Liver (tissue), 8 donors: ENCODE measurements at regions not wholly inside any gene's neighbourhood (a gene's known extent, or its start where the extent isn't known, plus 50 kb on each side); places are given as distances from the start of the nearest gene placed in this dataset.

Source experiments
- DNase-seq: peaks from one replicate; pipeline ENCODE4 v3.0.0-alpha.2; 2017; ENCODE audit warnings: low spot score
- H3K27ac ChIP-seq, 2 donors: one replicate each; pipeline ENCODE4 v1.7.0; 2013; ENCODE audit warnings: inconsistent platforms in 2 of 2, low read length in 2 of 2, control low read depth in 1 of 2, low read depth in 1 of 2, mild to moderate bottlenecking in 1 of 2
- H3K27me3 ChIP-seq, 4 donors: one replicate each; pipeline versions ENCODE4 v1.6.1 to v1.7.0; 2013; ENCODE audit warnings: low read length in 3 of 4, inconsistent platforms in 1 of 4, mild to moderate bottlenecking in 1 of 4, moderate library complexity in 1 of 4; ENCODE audit not compliant: control insufficient read depth in 4 of 4, insufficient read depth in 4 of 4
- H3K36me3 ChIP-seq, 4 donors: one replicate each; pipeline versions ENCODE4 v1.6.1 to v1.7.0; 2013; ENCODE audit warnings: low read length in 3 of 4, mild to moderate bottlenecking in 3 of 4, low read depth in 1 of 4, moderate library complexity in 1 of 4; ENCODE audit not compliant: control insufficient read depth in 4 of 4, insufficient read depth in 3 of 4
- H3K4me1 ChIP-seq, 4 donors: one replicate each; pipeline versions ENCODE4 v1.6.1 to v1.7.0; 2013; ENCODE audit warnings: low read length in 3 of 4, mild to moderate bottlenecking in 3 of 4, moderate library complexity in 1 of 4; ENCODE audit not compliant: control insufficient read depth in 4 of 4, insufficient read depth in 4 of 4
- H3K4me3 ChIP-seq, 3 donors: one replicate each; pipeline versions ENCODE4 v1.6.1 to v1.7.0; 2013; ENCODE audit warnings: low read length in 3 of 3, control low read depth in 1 of 3, low read depth in 1 of 3, mild to moderate bottlenecking in 1 of 3
- H3K9ac ChIP-seq, 2 donors: one replicate each; pipeline ENCODE4 v1.7.0; 2013; ENCODE audit warnings: low read length in 2 of 2, mild to moderate bottlenecking in 2 of 2, moderate library complexity in 2 of 2, control low read depth in 1 of 2, low read depth in 1 of 2
- H3K9me3 ChIP-seq, 4 donors: one replicate each; pipeline versions ENCODE4 v1.6.1 to v1.7.0; 2013; ENCODE audit warnings: low read length in 3 of 4; ENCODE audit not compliant: control insufficient read depth in 4 of 4
- CTCF ChIP-seq: fragments of 150-350 bp; IDR thresholded peaks from 2 replicates; pipeline ENCODE4 v1.5.1; 2017; ENCODE audit warnings: improper control_type of control experiment, low read depth, low read length; ENCODE audit not compliant: missing input control
- EGR1 ChIP-seq, 2 donors: IDR thresholded peaks; 2 replicates each; pipeline ENCODE4 v1.6.1; 2016 to 2018; ENCODE audit warnings: antibody characterized with exemption in 2 of 2, low read depth in 2 of 2
- GABPA ChIP-seq, 2 donors: IDR thresholded peaks in 1 of 2; conservative IDR thresholded peaks in 1 of 2; 2 replicates each; pipeline ENCODE4 v1.6.1; 2016; ENCODE audit warnings: antibody characterized with exemption in 2 of 2, mild to moderate bottlenecking in 1 of 2, moderate library complexity in 1 of 2
- HNF4A ChIP-seq, 2 donors: conservative IDR thresholded peaks; 2 replicates each; pipeline ENCODE4 v1.6.1; 2016; ENCODE audit warnings: antibody characterized with exemption in 2 of 2, mild to moderate bottlenecking in 2 of 2
- HNF4G ChIP-seq: IDR thresholded peaks from 2 replicates; pipeline ENCODE4 v1.6.1; 2016; ENCODE audit warnings: antibody characterized with exemption
- NR2F2 ChIP-seq: IDR thresholded peaks from 2 replicates; pipeline ENCODE4 v1.6.1; 2016; ENCODE audit warnings: antibody characterized with exemption
- RAD21 ChIP-seq, 2 donors: IDR thresholded peaks; 2 replicates each; pipeline ENCODE4 v1.6.1; 2016; ENCODE audit warnings: antibody characterized with exemption in 2 of 2, mild to moderate bottlenecking in 2 of 2
- RXRA ChIP-seq, 2 donors: IDR thresholded peaks; 2 replicates each; pipeline ENCODE4 v1.6.1; 2017 to 2018; ENCODE audit warnings: antibody characterized with exemption in 2 of 2, mild to moderate bottlenecking in 1 of 2
- SP1 ChIP-seq: IDR thresholded peaks from 2 replicates; pipeline ENCODE4 v1.6.1; 2018; ENCODE audit warnings: antibody characterized with exemption, mild to moderate bottlenecking
- TAF1 ChIP-seq: conservative IDR thresholded peaks from 2 replicates; pipeline ENCODE4 v1.6.1; 2016; ENCODE audit warnings: antibody characterized with exemption, mild to moderate bottlenecking
- YY1 ChIP-seq: IDR thresholded peaks from 2 replicates; pipeline ENCODE4 v1.6.1; 2016; ENCODE audit warnings: antibody characterized with exemption, mild to moderate bottlenecking
- ZBTB33 ChIP-seq: IDR thresholded peaks from 2 replicates; pipeline ENCODE4 v1.6.1; 2016; ENCODE audit warnings: antibody characterized with exemption
- WGBS: extraction: QIAGEN DNeasy Blood & Tissue Kit; methylation state at CpG from one replicate; pipeline ENCODE4 v1.1.7; 2013; 5-methylcytosine and 5-hydroxymethylcytosine counted together
- TF ChIP-seq, protein P1 (sequence below): IDR thresholded peaks from 2 replicates; pipeline ENCODE4 v1.6.1; 2016; ENCODE audit warnings: antibody characterized with exemption
- TF ChIP-seq, protein P2 (sequence below): IDR thresholded peaks from 2 replicates; pipeline ENCODE4 v1.6.1; 2016; ENCODE audit warnings: antibody characterized with exemption
- donor health status: healthy.
- donor health status: healthy.
- donor health status: healthy.
- donor health status: healthy.
- donor health status: healthy.

- WGBS: 43% methylated on average over 4 of the region's 4 CpGs
- Histone ChIP-seq H3K9ac (no peak overlapping the region), H3K27ac (no peak overlapping the region), H3K9me3 (no peaks in the 10 kb centered on the region), H3K27me3 (no peaks in the 10 kb centered on the region), H3K4me1 (no peaks in the 10 kb centered on the region), H3K4me3 (no peak overlapping the region), H3K36me3 (no peaks in the 10 kb centered on the region)
- DNase-seq: no peak
- TF ChIP-seq, protein P1, sequence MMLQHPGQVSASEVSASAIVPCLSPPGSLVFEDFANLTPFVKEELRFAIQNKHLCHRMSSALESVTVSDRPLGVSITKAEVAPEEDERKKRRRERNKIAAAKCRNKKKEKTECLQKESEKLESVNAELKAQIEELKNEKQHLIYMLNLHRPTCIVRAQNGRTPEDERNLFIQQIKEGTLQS: no peak
- TF ChIP-seq HNF4A (conservative IDR thresholded peaks at IDR 0.05): no peak
Measured at GRCh38 chr5:89954916-89955315, 454.6 kb downstream of the CETN3 start.

GRCh38 chr5:89951876-89952275 is 457.7 kb downstream of the CETN3 start:
- Histone ChIP-seq H3K4me3 (no peak overlapping the region), H3K9ac (no peak overlapping the region), H3K27ac (no peak overlapping the region), H3K4me1 (no peaks in the 10 kb centered on the region), H3K9me3 (no peaks in the 10 kb centered on the region), H3K27me3 (no peaks in the 10 kb centered on the region), H3K36me3 (no peaks in the 10 kb centered on the region)
- no peak for DNase-seq
- WGBS: 50% methylated on average over 2 of the region's 2 CpGs
- TF ChIP-seq RXRA (IDR thresholded peaks at IDR 0.05): no peak
- no peak for TF ChIP-seq EGR1 (IDR thresholded peaks at IDR 0.05; ENCODE audit: low read depth in 2 of 2)
- TF ChIP-seq, protein P1: no peak
- no peak for TF ChIP-seq CTCF
- TF ChIP-seq, protein P2, sequence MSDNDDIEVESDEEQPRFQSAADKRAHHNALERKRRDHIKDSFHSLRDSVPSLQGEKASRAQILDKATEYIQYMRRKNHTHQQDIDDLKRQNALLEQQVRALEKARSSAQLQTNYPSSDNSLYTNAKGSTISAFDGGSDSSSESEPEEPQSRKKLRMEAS: no peak
- no peak for TF ChIP-seq NR2F2
- TF ChIP-seq TAF1: no peak
- TF ChIP-seq SP1: no peak
- no peak for TF ChIP-seq RAD21 (IDR thresholded peaks at IDR 0.05)
- TF ChIP-seq YY1: no peak
- no peak for TF ChIP-seq HNF4A (conservative IDR thresholded peaks at IDR 0.05)
- no peak for TF ChIP-seq ZBTB33
- no peak for TF ChIP-seq GABPA (IDR thresholded peaks at IDR 0.05 in 1 of 2, conservative IDR thresholded peaks at IDR 0.05 in 1 of 2)

DNA sequence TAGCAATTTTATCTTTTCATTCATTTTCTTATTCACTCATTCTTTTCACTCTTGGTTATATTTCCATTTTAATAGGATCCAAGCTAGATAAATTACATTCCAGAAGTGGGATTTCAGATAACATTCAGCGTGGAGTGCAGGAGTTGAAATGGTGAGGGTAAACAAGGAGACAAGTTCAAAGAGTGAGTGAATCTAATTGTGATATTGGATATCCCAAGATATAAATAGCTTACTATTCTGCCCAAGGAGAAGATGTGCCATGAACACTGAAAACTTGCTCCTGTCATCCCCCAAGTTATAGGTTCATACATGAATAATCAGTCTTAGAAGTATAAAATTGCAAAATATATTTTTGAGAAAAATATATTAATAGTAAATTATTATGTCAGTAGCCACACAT is 459.3 kb downstream of the CETN3 start:
- Histone ChIP-seq H3K4me3 (no peak overlapping the region), H3K27me3 (no peaks in the 10 kb centered on the region), H3K9me3 (no peaks in the 10 kb centered on the region), H3K4me1 (no peaks in the 10 kb centered on the region), H3K27ac (no peak overlapping the region), H3K36me3 (no peaks in the 10 kb centered on the region), H3K9ac (no peak overlapping the region)
- TF ChIP-seq HNF4G (no peak), NR2F2 (no peak), GABPA (IDR thresholded peaks at IDR 0.05 in 1 of 2, conservative IDR thresholded peaks at IDR 0.05 in 1 of 2) (no peak), ZBTB33 (no peak)
- DNase-seq: no peak
- WGBS: 50% methylated on average over 1 of the region's 1 CpG
